Thyroid gland (tissue), 4 donors: ENCODE measurements at regions not wholly inside any gene's neighbourhood (a gene's known extent, or its start where the extent isn't known, plus 50 kb on each side); places are given as distances from the start of the nearest gene placed in this dataset.
A peak's percentile ranks its signal among the peaks of the same experiment; 100 is the strongest.

Source experiments
- DNase-seq, 2 donors: peaks; one replicate each; pipeline ENCODE4 v3.0.0-alpha.2; 2019
- H3K27ac ChIP-seq, 3 donors: fragments of 200-600 bp; sonication (generic); 1 replicate in 2 of 3; 2 replicates in 1 of 3; pipeline ENCODE4 v1.5.1; 2016 to 2019; ENCODE audit warnings: mild to moderate bottlenecking in 1 of 3, moderate library complexity in 1 of 3
- H3K27me3 ChIP-seq: fragments of 200-600 bp; sonication (generic); one replicate; pipeline ENCODE4 v1.5.1; 2019
- H3K36me3 ChIP-seq, 2 donors: fragments of 200-600 bp; sonication (generic); one replicate each; pipeline ENCODE4 v1.5.1; 2016 to 2019
- H3K4me1 ChIP-seq, 2 donors: fragments of 200-600 bp; sonication (generic); one replicate each; pipeline ENCODE4 v1.5.1; 2017 to 2019
- H3K4me3 ChIP-seq, 3 donors: fragments of 200-600 bp; sonication (generic); replicated peaks in 1 of 3; 1 replicate in 2 of 3; 2 replicates in 1 of 3; pipeline ENCODE4 v1.5.1; 2016; ENCODE audit warnings: mild to moderate bottlenecking in 1 of 3
- H3K9me3 ChIP-seq: fragments of 200-600 bp; sonication (generic); one replicate; pipeline ENCODE4 v1.5.1; 2017
- POLR2A ChIP-seq, 2 donors: fragments of 450-650 bp; IDR thresholded peaks; one replicate each; pipeline ENCODE4 v1.6.1; 2017; ENCODE audit warnings: antibody characterized with exemption in 2 of 2, mild to moderate bottlenecking in 2 of 2, moderate library complexity in 1 of 2
- WGBS, 2 donors: methylation state at CpG; one replicate each; pipeline ENCODE4 v1.1.5; 2017; 5-methylcytosine and 5-hydroxymethylcytosine counted together
- intact Hi-C: fragments of 100-400 bp; cut with DNase I; formaldehyde crosslinking; loops from one replicate; pipeline ENCODE4 v1.15.1; 2023
- TF ChIP-seq, protein P1 (sequence below), 6 experiments: fragments of 200-600 bp in 3 of 6; fragments of 450-650 bp in 3 of 6; sonication (generic) in 3 of 6; IDR thresholded peaks; one replicate each; pipeline ENCODE4 v1.5.1; 2016 to 2019; ENCODE audit warnings: antibody characterized with exemption in 6 of 6, mild to moderate bottlenecking in 2 of 6, inconsistent platforms in 1 of 6, moderate library complexity in 1 of 6

DNA sequence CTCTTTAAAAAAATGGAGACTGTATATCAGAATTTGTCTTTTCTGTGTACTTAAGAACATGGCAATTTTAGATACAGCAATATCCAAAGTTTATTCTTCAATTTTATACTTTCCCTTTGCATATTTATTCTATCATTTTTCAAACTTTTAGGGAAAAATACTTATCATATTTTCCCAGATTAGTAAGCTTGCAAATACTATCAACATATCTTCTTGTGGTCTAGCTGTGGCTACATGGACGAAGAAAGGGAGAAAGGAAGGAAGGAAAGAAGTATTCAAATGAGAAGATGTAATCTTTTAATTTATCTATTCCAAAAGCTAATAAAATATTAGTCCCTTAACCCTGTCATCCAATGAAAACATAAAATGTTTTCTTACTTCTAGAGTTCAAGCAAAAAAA is 797.8 kb upstream of the GALNTL6 start:
- WGBS, 2 donors = 25 to 27% methylated on average over 1 of the region's 1 CpG
- Histone ChIP-seq H3K27me3 (no peaks in the 10 kb centered on the region), H3K9me3 (no peaks in the 10 kb centered on the region), H3K36me3 (no peaks in the 10 kb centered on the region), H3K27ac (no peak overlapping the region), H3K4me1 (no peaks in the 10 kb centered on the region), H3K4me3 (no peak overlapping the region)
- no peak for DNase-seq
- intact Hi-C loops = no loop called here
- TF ChIP-seq POLR2A (IDR thresholded peaks at IDR 0.05) = no peak
- TF ChIP-seq, protein P1, sequence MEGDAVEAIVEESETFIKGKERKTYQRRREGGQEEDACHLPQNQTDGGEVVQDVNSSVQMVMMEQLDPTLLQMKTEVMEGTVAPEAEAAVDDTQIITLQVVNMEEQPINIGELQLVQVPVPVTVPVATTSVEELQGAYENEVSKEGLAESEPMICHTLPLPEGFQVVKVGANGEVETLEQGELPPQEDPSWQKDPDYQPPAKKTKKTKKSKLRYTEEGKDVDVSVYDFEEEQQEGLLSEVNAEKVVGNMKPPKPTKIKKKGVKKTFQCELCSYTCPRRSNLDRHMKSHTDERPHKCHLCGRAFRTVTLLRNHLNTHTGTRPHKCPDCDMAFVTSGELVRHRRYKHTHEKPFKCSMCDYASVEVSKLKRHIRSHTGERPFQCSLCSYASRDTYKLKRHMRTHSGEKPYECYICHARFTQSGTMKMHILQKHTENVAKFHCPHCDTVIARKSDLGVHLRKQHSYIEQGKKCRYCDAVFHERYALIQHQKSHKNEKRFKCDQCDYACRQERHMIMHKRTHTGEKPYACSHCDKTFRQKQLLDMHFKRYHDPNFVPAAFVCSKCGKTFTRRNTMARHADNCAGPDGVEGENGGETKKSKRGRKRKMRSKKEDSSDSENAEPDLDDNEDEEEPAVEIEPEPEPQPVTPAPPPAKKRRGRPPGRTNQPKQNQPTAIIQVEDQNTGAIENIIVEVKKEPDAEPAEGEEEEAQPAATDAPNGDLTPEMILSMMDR (IDR thresholded peaks at IDR 0.05) = no peak

DNA sequence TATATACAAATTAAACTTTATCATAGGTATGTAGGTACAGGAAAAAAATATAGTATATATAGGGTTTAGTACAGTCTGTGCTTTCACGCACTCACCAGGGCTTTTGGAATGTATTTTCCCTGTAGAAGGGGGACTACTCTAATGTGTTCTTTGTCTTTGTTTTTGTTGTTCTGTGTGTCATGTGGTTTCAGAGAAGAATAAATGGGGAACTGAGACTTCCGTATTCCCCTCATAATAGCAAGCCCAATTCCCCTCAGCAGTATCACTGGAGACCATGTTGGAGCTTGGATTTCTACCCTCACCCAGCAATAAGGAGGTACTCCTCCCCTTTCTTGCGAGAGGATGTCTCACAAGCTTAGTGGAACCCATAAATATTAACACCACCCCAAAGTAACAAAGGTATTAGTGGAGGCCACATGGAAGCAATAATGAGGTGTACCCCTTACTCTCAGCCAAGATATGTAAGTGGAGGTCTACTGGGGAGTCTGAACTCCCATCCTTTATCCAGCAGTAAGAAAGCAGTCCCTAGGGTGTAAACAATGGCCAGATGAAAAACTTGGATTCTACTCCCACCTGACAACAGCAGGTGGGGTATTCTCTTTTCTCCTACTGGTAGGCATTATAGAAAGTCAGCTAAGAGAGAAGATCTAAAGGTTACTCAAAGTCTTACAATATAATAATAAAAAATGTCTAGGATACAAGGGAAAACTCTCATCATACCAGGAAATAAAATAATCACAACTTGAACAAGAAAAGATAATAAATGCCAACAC is 805.4 kb upstream of the GALNTL6 start:
- WGBS, 2 donors = 75 to 88% methylated on average over 3 of the region's 3 CpGs
- TF ChIP-seq, protein P1 (IDR thresholded peaks at IDR 0.05) = no peak
- TF ChIP-seq POLR2A (IDR thresholded peaks at IDR 0.05) = no peak
- no peak for DNase-seq
- Histone ChIP-seq H3K36me3 (no peaks in the 10 kb centered on the region), H3K27ac (no peak overlapping the region), H3K4me3 (no peak overlapping the region), H3K9me3 (no peaks in the 10 kb centered on the region), H3K27me3 (no peaks in the 10 kb centered on the region), H3K4me1 (no peaks in the 10 kb centered on the region)
- intact Hi-C loops = no loop called here

DNA sequence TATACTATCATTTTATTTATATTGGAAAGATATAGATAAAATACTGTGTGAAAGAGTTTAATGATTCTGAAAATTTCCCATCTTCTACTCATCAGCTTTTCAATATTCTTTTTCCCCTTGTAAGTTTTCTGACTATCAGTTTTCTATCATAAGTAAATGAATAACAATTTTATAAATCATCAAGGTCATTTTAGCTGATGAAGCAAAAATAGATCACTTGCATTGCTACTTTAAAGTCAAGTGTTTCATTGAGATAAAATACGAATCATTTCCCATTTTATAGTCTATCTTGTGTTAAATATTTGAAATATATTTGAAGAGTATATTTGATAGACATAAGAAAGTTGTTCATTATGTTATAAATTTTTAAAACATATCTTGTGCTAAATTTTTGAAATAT is 811.0 kb upstream of the GALNTL6 start:
- Histone ChIP-seq H3K36me3 (no peaks in the 10 kb centered on the region), H3K4me1 (no peaks in the 10 kb centered on the region), H3K9me3 (no peaks in the 10 kb centered on the region), H3K27me3 (no peaks in the 10 kb centered on the region), H3K27ac (no peak overlapping the region), H3K4me3 (no peak overlapping the region)
- intact Hi-C loops = no loop called here
- WGBS, 2 donors = 85 to 88% methylated on average over 1 of the region's 1 CpG
- TF ChIP-seq, protein P1 (IDR thresholded peaks at IDR 0.05) = no peak
- no peak for TF ChIP-seq POLR2A (IDR thresholded peaks at IDR 0.05)
- DNase-seq = no peak

DNA sequence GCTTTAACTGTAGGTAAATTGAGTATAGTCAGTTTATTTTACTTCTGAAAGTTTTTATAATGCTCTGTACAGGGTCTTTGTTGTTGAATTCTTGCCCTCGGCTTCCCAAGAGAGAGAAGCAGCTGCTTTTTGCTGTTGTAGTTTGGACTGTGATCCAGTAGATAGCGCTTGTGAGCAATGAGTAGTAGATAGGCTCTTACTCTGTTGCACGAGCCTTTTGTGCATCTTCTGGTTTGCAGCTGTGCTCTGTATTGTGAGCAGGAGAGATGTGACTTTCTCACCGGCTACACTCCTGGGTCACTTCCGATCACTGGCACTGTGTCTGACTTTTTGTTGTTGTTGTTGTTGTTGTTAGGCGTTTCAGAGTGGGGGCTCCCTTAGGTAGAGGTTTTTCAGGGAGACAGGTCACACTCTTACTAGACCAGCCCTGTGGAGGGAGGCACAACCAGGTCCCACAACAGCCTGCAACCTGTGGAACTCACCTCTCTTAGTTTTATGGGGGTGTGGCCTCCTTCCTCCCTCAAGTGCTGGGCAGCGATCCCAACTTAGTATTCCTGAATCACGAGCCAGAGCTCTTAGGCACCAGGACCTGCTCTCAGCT is 822.1 kb upstream of the GALNTL6 start:
- no peak overlapping the region for H3K4me3 ChIP-seq
- no peaks in the 10 kb centered on the region for H3K36me3 ChIP-seq
- H3K27ac ChIP-seq = no peak overlapping the region
- no peaks in the 10 kb centered on the region for H3K27me3 ChIP-seq
- intact Hi-C loops = no loop called here
- 43 to 47% methylated on average over 8 of the region's 8 CpGs for WGBS, 2 donors
- no peaks in the 10 kb centered on the region for H3K4me1 ChIP-seq
- TF ChIP-seq, protein P1 (IDR thresholded peaks at IDR 0.05) = peak in 4 of 6 experiments; percentile 15 to 50 (median 38)
- TF ChIP-seq POLR2A (IDR thresholded peaks at IDR 0.05) = no peak
- no peaks in the 10 kb centered on the region for H3K9me3 ChIP-seq
- peak in 1 of 2 donors; percentile 3 for DNase-seq

DNA sequence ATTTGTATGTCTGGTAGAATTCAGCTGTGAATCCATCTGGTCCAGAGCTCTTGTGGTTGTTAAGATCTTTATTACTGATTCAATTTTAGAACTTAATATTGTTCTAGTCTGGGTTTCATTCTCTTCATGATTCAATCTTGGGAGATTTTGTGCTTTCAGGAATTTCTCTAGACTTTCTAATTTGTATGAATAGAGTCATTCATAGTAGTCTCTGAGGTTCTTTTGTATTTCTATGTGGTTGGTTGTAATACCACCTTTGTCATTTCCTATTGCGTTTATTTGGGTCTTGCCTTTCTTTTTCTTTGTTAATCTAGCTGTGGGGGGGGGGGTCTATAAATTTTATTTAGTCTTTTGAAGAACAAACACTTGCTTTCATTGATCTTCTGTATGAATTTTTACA is 824.8 kb upstream of the GALNTL6 start:
- WGBS, 2 donors = 87 to 93% methylated on average over 1 of the region's 1 CpG
- no peaks in the 10 kb centered on the region for H3K9me3 ChIP-seq
- H3K4me1 ChIP-seq = no peaks in the 10 kb centered on the region
- no peak for DNase-seq
- no peak for TF ChIP-seq POLR2A (IDR thresholded peaks at IDR 0.05)
- TF ChIP-seq, protein P1 (IDR thresholded peaks at IDR 0.05) = no peak
- H3K36me3 ChIP-seq = no peaks in the 10 kb centered on the region
- intact Hi-C loops = no loop called here
- H3K27ac ChIP-seq = no peak overlapping the region
- no peaks in the 10 kb centered on the region for H3K27me3 ChIP-seq
- H3K4me3 ChIP-seq = no peak overlapping the region
